ENCODE measurements at regions not wholly inside any gene's neighbourhood (a gene's known extent, or its start where the extent isn't known, plus 50 kb on each side); places are given as distances from the start of the nearest gene placed in this dataset.

DNA sequence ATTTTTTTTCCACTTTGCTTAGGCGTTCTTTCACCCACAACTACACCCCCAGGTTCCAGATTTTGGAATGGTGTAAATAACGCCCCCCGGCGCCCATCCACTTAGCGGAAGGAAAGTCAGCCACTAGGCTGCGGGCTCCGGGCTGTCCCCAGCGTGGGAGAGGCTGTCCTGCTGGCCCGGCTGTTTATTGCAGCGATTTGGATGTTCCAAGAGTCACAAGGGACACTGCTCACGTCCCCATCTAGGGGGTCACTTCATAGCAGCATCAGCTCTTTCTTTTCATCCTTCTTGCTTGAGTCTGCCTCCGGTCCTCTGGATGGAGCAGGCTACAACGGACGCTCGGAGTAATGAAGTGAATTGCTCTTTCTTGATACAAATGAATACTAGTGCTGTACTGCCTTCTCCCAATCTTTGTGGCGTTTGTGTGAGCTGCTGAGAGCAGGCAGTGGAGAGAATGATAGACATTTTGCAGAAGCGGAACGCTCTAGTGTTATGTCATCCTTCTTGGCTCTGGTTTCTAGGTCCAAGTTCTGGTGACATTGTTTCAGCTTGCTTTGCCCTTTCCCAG, 50.7 kb upstream of the PAIP2B start:
- DNase-seq (ENCODE audit: low spot score) = no peak

DNA sequence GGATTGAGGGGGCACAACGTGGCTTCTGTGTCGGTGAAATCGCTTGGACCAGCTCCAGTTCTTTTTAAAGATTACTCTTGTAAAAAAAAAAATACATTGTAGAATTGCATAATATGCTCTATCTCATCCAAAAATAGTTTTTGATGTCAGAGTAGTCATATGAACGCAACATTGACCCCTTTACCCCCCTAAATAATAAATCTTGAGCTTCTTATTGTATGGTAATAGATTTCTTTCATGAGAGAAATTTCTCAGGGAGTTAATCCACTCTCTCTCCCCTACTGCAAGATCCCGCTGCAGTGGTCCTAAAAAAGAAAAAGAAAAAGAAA, 50.2 kb upstream of the PAIP2B start:
- no peak for DNase-seq (ENCODE audit: low spot score)

DNA sequence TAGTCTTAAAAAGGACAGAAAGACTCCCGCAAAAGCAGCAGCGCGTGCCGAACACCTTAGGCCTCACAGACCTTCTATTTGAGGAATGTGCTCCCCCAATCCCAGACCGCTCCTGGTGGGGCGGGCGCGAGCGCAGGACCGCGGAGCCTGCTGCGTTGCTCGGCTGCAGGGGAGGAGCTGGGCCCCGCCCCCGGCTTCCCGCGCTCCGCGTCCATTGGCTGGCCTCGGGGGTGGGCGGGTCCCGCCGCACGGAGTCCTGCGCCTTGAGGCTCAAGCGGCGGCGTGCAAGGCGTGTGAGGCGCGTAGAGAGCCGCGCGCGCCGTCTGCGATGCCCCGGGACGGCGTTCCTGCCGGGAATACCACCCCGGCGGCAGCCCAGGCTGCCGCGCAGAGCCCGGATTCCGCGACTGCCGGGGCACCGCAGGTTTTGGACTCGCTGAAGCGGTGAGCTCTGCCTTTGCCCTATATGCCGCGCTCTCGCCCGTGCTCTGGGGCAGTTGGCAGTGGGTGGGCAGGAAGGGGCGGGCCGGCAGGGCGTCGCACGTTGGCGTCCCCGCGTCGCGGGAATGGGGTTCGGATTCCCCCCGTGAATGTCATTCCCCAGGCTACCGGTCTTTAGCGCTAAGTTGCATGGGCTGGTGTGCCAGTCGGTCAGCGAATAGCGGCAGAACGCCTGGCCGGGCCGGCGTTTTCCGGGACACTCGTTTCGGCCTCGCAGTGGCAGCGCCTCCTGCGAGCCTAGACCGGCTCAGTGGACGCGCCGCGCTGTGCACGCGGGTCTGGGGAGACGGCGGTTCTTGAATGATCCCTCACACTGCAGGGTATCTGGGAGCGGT, 49.6 kb upstream of the PAIP2B start:
- DNase-seq (ENCODE audit: low spot score) = peak; percentile 96
